Caco-2 (cell line): ENCODE measurements at regions not wholly inside any gene's neighbourhood (a gene's known extent, or its start where the extent isn't known, plus 50 kb on each side); places are given as distances from the start of the nearest gene placed in this dataset.

ENCODE experiments used
- BruUV-seq: library from RNA; stranded (reverse); fragments of 400-500 nt; replicated peaks from 2 replicates; lab custom pipeline; 2021; lab: Mats Ljungman, UMichigan
- CTCF ChIA-PET: fragments of 300-600 bp; sonication (Branson Sonifier 250); formaldehyde crosslinking; loops from one replicate; lab custom pipeline; 2022; ENCODE audit warnings: antibody characterized with exemption; lab: Charles Lee
- POLR2A ChIA-PET: fragments of 300-600 bp; sonication (Branson Sonifier 250); formaldehyde crosslinking; loops from one replicate; lab custom pipeline; 2022; ENCODE audit warnings: antibody characterized with exemption; lab: Charles Lee
- DNase-seq, 2 experiments: peaks; one replicate each; pipeline versions ENCODE4 v3.0.0 to v3.0.0-alpha.2; 2020 to 2022
- H3K27me3 ChIP-seq: replicated peaks from 2 replicates; pipeline ENCODE4 v1.6.0; 2011; ENCODE audit warnings: low read length; ENCODE audit not compliant: control insufficient read depth, insufficient read depth
- H3K36me3 ChIP-seq: 2 replicates; pipeline ENCODE4 v1.5.1; 2011; ENCODE audit warnings: low read length; ENCODE audit not compliant: control insufficient read depth, insufficient read depth
- H3K4me1 ChIP-seq: fragments of 250-450 bp; sonication (Bioruptor Pico); 2 replicates; pipeline ENCODE4 v1.5.1; 2020; ENCODE audit warnings: mild to moderate bottlenecking
- H3K4me3 ChIP-seq: 2 replicates; pipeline ENCODE4 v1.5.1; 2011; ENCODE audit warnings: low read depth, mild to moderate bottlenecking, control low read depth, low read length
- H3K9me3 ChIP-seq: fragments of 250-450 bp; sonication (Bioruptor Pico); 2 replicates; pipeline ENCODE4 v1.5.1; 2020; ENCODE audit warnings: mild to moderate bottlenecking, moderate library complexity
- H3K27ac Mint-ChIP-seq: one replicate; pipeline ENCODE4 v1.8.0; 2022; ENCODE audit warnings: mixed read lengths; ENCODE audit not compliant: unreplicated experiment
- H3K27me3 Mint-ChIP-seq: one replicate; pipeline ENCODE4 v1.8.0; 2022; ENCODE audit warnings: mixed read lengths; ENCODE audit not compliant: insufficient read depth, unreplicated experiment
- H3K36me3 Mint-ChIP-seq: one replicate; pipeline ENCODE4 v1.8.0; 2022; ENCODE audit warnings: mild to moderate bottlenecking, mixed read lengths; ENCODE audit not compliant: insufficient read depth, unreplicated experiment
- H3K4me1 Mint-ChIP-seq: one replicate; pipeline ENCODE4 v1.8.0; 2022; ENCODE audit warnings: low read depth, mixed read lengths; ENCODE audit not compliant: unreplicated experiment
- H3K4me3 Mint-ChIP-seq: one replicate; pipeline ENCODE4 v1.8.0; 2022; ENCODE audit warnings: mild to moderate bottlenecking, moderate library complexity, mixed read lengths; ENCODE audit not compliant: unreplicated experiment
- H3K9me3 Mint-ChIP-seq: one replicate; pipeline ENCODE4 v1.8.0; 2022; ENCODE audit warnings: mixed read lengths; ENCODE audit not compliant: unreplicated experiment
- CTCF ChIP-seq, 2 experiments: fragments of 200-600 bp in 1 of 2; IDR thresholded peaks; 1 replicate in 1 of 2; 2 replicates in 1 of 2; pipeline versions ENCODE4 v1.5.1 to v1.8.0; 2011 to 2022; ENCODE audit warnings: antibody characterized with exemption in 1 of 2, control low read depth in 1 of 2, inconsistent platforms in 1 of 2, low read depth in 1 of 2, low read length in 1 of 2, mild to moderate bottlenecking in 1 of 2, moderate library complexity in 1 of 2; ENCODE audit not compliant: insufficient read depth in 1 of 2, severe bottlenecking in 1 of 2, unreplicated experiment in 1 of 2
- intact Hi-C: fragments of 100-400 bp; cut with micrococcal nuclease; formaldehyde crosslinking; loops from one replicate; pipeline ENCODE4 v1.10.0; 2022; ENCODE audit not compliant: unreplicated experiment

DNA sequence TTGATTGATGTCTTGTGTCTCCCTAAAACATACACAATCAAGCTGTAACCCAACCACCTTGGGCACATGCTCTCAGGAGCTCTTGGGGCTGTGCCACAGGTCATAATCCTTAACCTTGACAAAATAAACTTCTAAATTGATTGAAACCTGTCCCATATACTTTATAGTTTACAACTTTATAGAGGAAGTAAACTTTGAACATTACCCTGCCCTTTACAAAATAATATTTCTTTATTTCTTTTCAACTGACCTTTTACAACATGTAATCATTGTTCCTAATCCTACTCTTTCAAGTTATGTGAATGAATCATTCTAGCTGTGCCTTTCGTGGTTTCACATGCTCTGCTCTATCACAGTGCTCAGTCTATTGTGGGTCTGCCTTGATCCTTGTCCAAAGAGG is 118.3 kb upstream of the ATP1A1 start:
- no peaks in the 10 kb centered on the region for H3K9me3 ChIP-seq
- POLR2A ChIA-PET, result no interaction called here
- Mint-ChIP-seq H3K9me3 (peaks cover 9% of the 10 kb centered on the region), H3K36me3 (no peaks in the 10 kb centered on the region), H3K4me1 (peaks cover 11% of the 10 kb centered on the region), H3K27ac (peak overlapping the region; percentile 54), H3K27me3 (no peaks in the 10 kb centered on the region), H3K4me3 (no peak overlapping the region)
- H3K4me3 ChIP-seq, result no peak overlapping the region
- no peaks in the 10 kb centered on the region for H3K4me1 ChIP-seq
- CTCF ChIA-PET, result no interaction called here
- no peak for DNase-seq
- no peaks in the 10 kb centered on the region for H3K27me3 ChIP-seq
- no peaks in the 10 kb centered on the region for H3K36me3 ChIP-seq
- no TSS peak for BruUV-seq
- no peak for TF ChIP-seq CTCF (IDR thresholded peaks at IDR 0.05; ENCODE audit: insufficient read depth in 1 of 2, low read depth in 1 of 2, low read length in 1 of 2, severe bottlenecking in 1 of 2, unreplicated experiment in 1 of 2)
- intact Hi-C loops, result no loop called here

DNA sequence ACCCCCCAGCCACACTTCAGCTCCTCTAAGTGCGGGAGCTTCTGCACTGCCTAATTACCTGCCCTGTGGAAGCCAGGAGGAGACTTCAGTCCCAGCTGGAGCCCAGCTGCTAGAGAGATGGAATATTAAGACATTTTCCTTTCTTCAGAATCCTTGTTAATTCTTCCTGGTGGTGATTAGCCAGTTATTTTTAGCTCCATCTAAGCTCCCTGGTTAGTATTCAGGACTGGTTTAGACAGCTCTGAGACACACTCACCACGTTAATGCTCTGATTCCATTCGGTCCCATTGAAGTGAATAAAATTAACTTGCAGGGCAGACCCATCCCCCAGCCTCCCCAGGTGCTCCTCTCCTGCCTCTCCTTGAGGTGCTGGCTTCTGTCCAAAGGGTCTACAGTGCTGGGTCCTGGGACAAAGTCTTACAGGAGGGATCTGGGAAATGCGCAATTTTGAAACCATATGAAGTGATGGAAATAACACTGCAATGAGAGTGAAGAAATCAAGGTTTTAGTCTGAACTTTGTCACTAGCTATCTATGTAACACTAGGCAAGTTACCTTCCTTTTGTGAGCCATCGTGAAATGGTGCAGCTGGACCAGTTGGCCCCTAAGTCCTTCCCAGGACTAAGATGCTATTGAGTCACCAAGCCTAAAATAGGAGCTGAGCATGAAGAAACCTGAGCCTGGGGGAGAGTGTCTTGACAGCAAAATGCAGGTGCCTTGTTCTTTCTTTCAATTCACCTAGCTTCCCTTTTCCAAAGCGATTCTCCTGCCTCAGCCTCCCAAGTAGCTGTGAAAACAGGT is 117.4 kb upstream of the ATP1A1 start:
- no peaks in the 10 kb centered on the region for H3K9me3 ChIP-seq
- intact Hi-C loops, result no loop called here
- Mint-ChIP-seq H3K4me3 (no peak overlapping the region), H3K27me3 (no peaks in the 10 kb centered on the region), H3K36me3 (no peaks in the 10 kb centered on the region), H3K4me1 (peaks cover 11% of the 10 kb centered on the region), H3K9me3 (peaks cover under 1% of the 10 kb centered on the region), H3K27ac (no peak overlapping the region)
- no peak for DNase-seq
- TF ChIP-seq CTCF (IDR thresholded peaks at IDR 0.05; ENCODE audit: insufficient read depth in 1 of 2, low read depth in 1 of 2, low read length in 1 of 2, severe bottlenecking in 1 of 2, unreplicated experiment in 1 of 2), result no peak
- H3K4me1 ChIP-seq, result no peaks in the 10 kb centered on the region
- no TSS peak for BruUV-seq
- no peaks in the 10 kb centered on the region for H3K27me3 ChIP-seq
- ChIA-PET CTCF (no interaction called here), POLR2A (interaction anchor here (0.5 to 0.6 kb wide), 3 partner anchors 16 to 1588 kb away, joined by 3 read pairs; no protein-coding TSS in a partner anchor)
- H3K4me3 ChIP-seq, result no peak overlapping the region
- H3K36me3 ChIP-seq, result no peaks in the 10 kb centered on the region

GRCh38 chr1:116256286-116256649 is 116.8 kb upstream of the ATP1A1 start:
- CTCF ChIA-PET, result no interaction called here
- Histone ChIP-seq H3K27me3 (no peaks in the 10 kb centered on the region), H3K4me3 (no peak overlapping the region), H3K9me3 (no peaks in the 10 kb centered on the region), H3K4me1 (no peaks in the 10 kb centered on the region), H3K36me3 (no peaks in the 10 kb centered on the region)
- POLR2A ChIA-PET, result no interaction called here
- Mint-ChIP-seq H3K9me3 (no peaks in the 10 kb centered on the region), H3K27me3 (no peaks in the 10 kb centered on the region), H3K4me1 (peaks cover 16% of the 10 kb centered on the region), H3K36me3 (no peaks in the 10 kb centered on the region), H3K27ac (no peak overlapping the region), H3K4me3 (no peak overlapping the region)
- intact Hi-C loops, result no loop called here
- TF ChIP-seq CTCF (IDR thresholded peaks at IDR 0.05; ENCODE audit: insufficient read depth in 1 of 2, low read depth in 1 of 2, low read length in 1 of 2, severe bottlenecking in 1 of 2, unreplicated experiment in 1 of 2), result no peak
- no TSS peak for BruUV-seq
- DNase-seq, result no peak
